ENCODE measurements at regions not wholly inside any gene's neighbourhood (a gene's known extent, or its start where the extent isn't known, plus 50 kb on each side); places are given as distances from the start of the nearest gene placed in this dataset.
"Not testable (repeated sequence)": the region's sequence is repeated elsewhere in the genome, so short reads cannot be mapped to it uniquely, and the experiment has no call there.

DNA sequence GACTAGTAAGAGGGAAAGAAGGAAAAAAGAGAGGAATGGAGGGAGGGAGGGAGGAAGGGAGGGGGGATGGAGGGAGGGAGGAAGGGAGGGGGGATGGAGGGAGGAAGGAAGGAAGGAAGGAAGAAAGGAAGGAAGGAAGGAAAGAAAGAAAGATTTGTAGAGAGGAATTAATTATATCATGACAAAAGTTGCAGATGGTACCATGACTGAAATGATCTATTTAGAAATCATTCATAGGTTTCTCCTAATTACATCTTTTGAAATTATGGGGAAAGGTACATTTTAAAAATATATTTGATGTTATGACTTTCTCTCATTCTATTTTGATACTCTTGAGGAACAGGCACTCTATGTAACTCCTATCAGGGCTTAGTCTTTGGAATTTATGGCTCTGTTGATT is 236.2 kb upstream of the BTG1 start:
- Histone ChIP-seq H3K27me3 (replicated peaks; ENCODE audit: insufficient read depth, low read length) (no peaks in the 10 kb centered on the region), H3K9me2 (replicated peaks; ENCODE audit: insufficient read depth, low read length) (no peaks in the 10 kb centered on the region), H4K20me1 (ENCODE audit: insufficient read depth, low read length) (no peaks in the 10 kb centered on the region), H3K9me3 (replicated peaks; ENCODE audit: insufficient read depth, low read length) (no peaks in the 10 kb centered on the region), H3F3A (ENCODE audit: insufficient read depth, low read length) (no peaks in the 10 kb centered on the region), H2AFZ (ENCODE audit: low read length) (no peak overlapping the region), H3K36me3 (replicated peaks; ENCODE audit: insufficient read depth, low read length) (no peaks in the 10 kb centered on the region), H3K4me2 (ENCODE audit: low read depth, low read length) (no peak overlapping the region), H3K4me3 (ENCODE audit: low read length) (no peak overlapping the region), H3K79me2 (ENCODE audit: low read length) (no peaks in the 10 kb centered on the region), H3K9ac (ENCODE audit: low read length) (no peak overlapping the region), H3K27ac (ENCODE audit: low read length) (no peak overlapping the region), H3K4me1 (ENCODE audit: low read length) (no peaks in the 10 kb centered on the region)
- TF ChIP-seq CTCF (IDR thresholded peaks at IDR 0.05; ENCODE audit: low read length), result no peak
- no peak for TF ChIP-seq EZH2 (optimal IDR thresholded peaks at IDR 0.05; ENCODE audit: low read depth, low read length)
- no peak for TF ChIP-seq EZH2phosphoT487 (IDR thresholded peaks at IDR 0.05; ENCODE audit: low read length)
- DNase-seq, result no peak

- H3K4me2 ChIP-seq (ENCODE audit: low read depth, low read length), result no peak overlapping the region
- no peak overlapping the region for H3K9ac ChIP-seq (ENCODE audit: low read length)
- no peaks in the 10 kb centered on the region for H3K9me3 ChIP-seq (replicated peaks; ENCODE audit: insufficient read depth, low read length)
- no peak overlapping the region for H2AFZ ChIP-seq (ENCODE audit: low read length)
- DNase-seq, result no peak
- H3K36me3 ChIP-seq (replicated peaks; ENCODE audit: insufficient read depth, low read length), result no peaks in the 10 kb centered on the region
- H3K9me2 ChIP-seq (replicated peaks; ENCODE audit: insufficient read depth, low read length), result no peaks in the 10 kb centered on the region
- H3K27me3 ChIP-seq (replicated peaks; ENCODE audit: insufficient read depth, low read length), result no peaks in the 10 kb centered on the region
- TF ChIP-seq EZH2phosphoT487 (IDR thresholded peaks at IDR 0.05; ENCODE audit: low read length), result no peak
- no peak for TF ChIP-seq CTCF (IDR thresholded peaks at IDR 0.05; ENCODE audit: low read length)
- TF ChIP-seq EZH2 (optimal IDR thresholded peaks at IDR 0.05; ENCODE audit: low read depth, low read length), result no peak
- peaks cover 8% of the 10 kb centered on the region; the same call in 1 of the 2 replicates for H3F3A ChIP-seq (ENCODE audit: insufficient read depth, low read length)
- no peaks in the 10 kb centered on the region for H3K79me2 ChIP-seq (ENCODE audit: low read length)
- H3K4me1 ChIP-seq (ENCODE audit: low read length), result peaks cover 18% of the 10 kb centered on the region
- no peak overlapping the region for H3K27ac ChIP-seq (ENCODE audit: low read length)
- H4K20me1 ChIP-seq (ENCODE audit: insufficient read depth, low read length), result no peaks in the 10 kb centered on the region
- H3K4me3 ChIP-seq (ENCODE audit: low read length), result no peak overlapping the region
Observed at GRCh38 chr12:92378682-92379479, 233.2 kb upstream of the BTG1 start.

DNA sequence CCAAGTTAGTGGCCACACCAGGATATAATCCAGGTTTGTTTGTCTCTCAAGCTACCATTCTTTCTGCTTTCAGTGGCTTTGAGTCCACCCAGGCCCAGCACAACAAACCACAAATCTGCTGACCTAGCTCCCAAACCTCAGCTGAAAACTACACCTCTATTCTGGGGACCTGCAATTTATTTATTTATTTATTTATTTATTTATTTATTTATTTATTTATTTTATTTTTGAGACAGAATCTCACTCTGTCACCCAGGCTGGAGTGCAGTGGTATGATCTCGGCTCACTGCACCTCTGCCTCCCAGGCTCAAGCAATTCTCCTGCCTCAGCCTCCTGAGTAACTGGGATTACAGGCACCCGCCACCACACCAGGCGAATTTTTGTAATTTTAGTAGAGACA is 229.9 kb upstream of the BTG1 start:
- not testable (repeated sequence) for H3F3A ChIP-seq (ENCODE audit: insufficient read depth, low read length); H4K20me1 ChIP-seq (ENCODE audit: insufficient read depth, low read length); H3K36me3 ChIP-seq (replicated peaks; ENCODE audit: insufficient read depth, low read length); H3K4me3 ChIP-seq (ENCODE audit: low read length); H3K9me3 ChIP-seq (replicated peaks; ENCODE audit: insufficient read depth, low read length); H3K9me2 ChIP-seq (replicated peaks; ENCODE audit: insufficient read depth, low read length); H3K9ac ChIP-seq (ENCODE audit: low read length); H3K4me2 ChIP-seq (ENCODE audit: low read depth, low read length); H3K79me2 ChIP-seq (ENCODE audit: low read length); H3K27me3 ChIP-seq (replicated peaks; ENCODE audit: insufficient read depth, low read length)
- peaks cover 28% of the 10 kb centered on the region for H3K4me1 ChIP-seq (ENCODE audit: low read length)
- peak overlapping the region; percentile 33 for H2AFZ ChIP-seq (ENCODE audit: low read length)
- DNase-seq, result peak; percentile 74
- H3K27ac ChIP-seq (ENCODE audit: low read length), result peak overlapping the region; percentile 47; the same call in 1 of the 2 replicates

GRCh38 chr12:92370828-92371227 is 225.2 kb upstream of the BTG1 start:
- H3K9ac ChIP-seq (ENCODE audit: low read length), result no peak overlapping the region
- no peaks in the 10 kb centered on the region for H3K79me2 ChIP-seq (ENCODE audit: low read length)
- H4K20me1 ChIP-seq (ENCODE audit: insufficient read depth, low read length), result no peaks in the 10 kb centered on the region
- H3K36me3 ChIP-seq (replicated peaks; ENCODE audit: insufficient read depth, low read length), result no peaks in the 10 kb centered on the region
- H3K4me3 ChIP-seq (ENCODE audit: low read length), result no peak overlapping the region
- H3K4me1 ChIP-seq (ENCODE audit: low read length), result peaks cover 40% of the 10 kb centered on the region
- no peak overlapping the region for H3K4me2 ChIP-seq (ENCODE audit: low read depth, low read length)
- no peak overlapping the region for H2AFZ ChIP-seq (ENCODE audit: low read length)
- TF ChIP-seq EZH2phosphoT487 (IDR thresholded peaks at IDR 0.05; ENCODE audit: low read length), result no peak
- TF ChIP-seq CTCF (IDR thresholded peaks at IDR 0.05; ENCODE audit: low read length), result no peak
- TF ChIP-seq EZH2 (optimal IDR thresholded peaks at IDR 0.05; ENCODE audit: low read depth, low read length), result no peak
- no peak for DNase-seq
- H3K9me2 ChIP-seq (replicated peaks; ENCODE audit: insufficient read depth, low read length), result no peaks in the 10 kb centered on the region
- H3K9me3 ChIP-seq (replicated peaks; ENCODE audit: insufficient read depth, low read length), result no peaks in the 10 kb centered on the region
- H3F3A ChIP-seq (ENCODE audit: insufficient read depth, low read length), result peaks cover 10% of the 10 kb centered on the region
- H3K27me3 ChIP-seq (replicated peaks; ENCODE audit: insufficient read depth, low read length), result no peaks in the 10 kb centered on the region
- H3K27ac ChIP-seq (ENCODE audit: low read length), result no peak overlapping the region
